NCI-H1930 (cell line): ENCODE measurements at regions not wholly inside any gene's neighbourhood (a gene's known extent, or its start where the extent isn't known, plus 50 kb on each side); places are given as distances from the start of the nearest gene placed in this dataset.
"Not testable (repeated sequence)": the region's sequence is repeated elsewhere in the genome, so short reads cannot be mapped to it uniquely, and the experiment has no call there.

Experiments used
- DNase-seq, 2 experiments: peaks; one replicate each; lab custom pipeline; 2025; lab: John Stamatoyannopoulos, UW

DNA sequence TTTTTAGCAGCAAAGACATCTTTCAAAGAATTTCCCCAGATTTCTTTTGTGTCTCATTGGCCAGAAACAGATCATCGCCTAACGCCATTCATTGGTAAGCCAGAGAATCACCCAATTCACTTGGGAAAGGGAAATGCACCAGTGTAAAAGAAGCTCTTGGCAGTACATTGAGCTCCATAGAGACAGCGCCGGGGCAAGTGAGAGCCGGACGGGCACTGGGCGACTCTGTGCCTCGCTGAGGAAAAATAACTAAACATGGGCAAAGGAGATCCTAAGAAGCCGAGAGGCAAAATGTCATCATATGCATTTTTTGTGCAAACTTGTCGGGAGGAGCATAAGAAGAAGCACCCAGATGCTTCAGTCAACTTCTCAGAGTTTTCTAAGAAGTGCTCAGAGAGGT lies 630.6 kb upstream of the ZNF385D start:
- not testable (repeated sequence) for DNase-seq

DNA sequence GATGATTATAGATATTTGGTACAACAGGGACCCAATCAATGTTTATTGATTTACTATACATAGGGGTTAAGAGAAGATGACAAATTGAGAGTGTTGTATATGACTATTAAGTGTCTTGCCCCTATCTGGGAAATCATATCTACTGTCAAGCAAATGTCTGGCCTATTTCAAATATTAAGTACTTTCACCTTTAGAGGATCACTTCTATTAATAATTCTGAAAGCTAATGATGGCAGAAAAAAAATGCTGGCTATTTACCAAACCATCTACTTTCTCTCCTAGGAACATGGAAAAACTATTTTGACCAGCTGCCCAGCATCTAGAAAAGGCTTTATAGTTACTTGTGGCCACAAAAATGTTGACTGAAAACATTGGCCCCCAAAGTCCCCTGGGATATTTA lies 632.3 kb upstream of the ZNF385D start:
- no peak for DNase-seq

DNA sequence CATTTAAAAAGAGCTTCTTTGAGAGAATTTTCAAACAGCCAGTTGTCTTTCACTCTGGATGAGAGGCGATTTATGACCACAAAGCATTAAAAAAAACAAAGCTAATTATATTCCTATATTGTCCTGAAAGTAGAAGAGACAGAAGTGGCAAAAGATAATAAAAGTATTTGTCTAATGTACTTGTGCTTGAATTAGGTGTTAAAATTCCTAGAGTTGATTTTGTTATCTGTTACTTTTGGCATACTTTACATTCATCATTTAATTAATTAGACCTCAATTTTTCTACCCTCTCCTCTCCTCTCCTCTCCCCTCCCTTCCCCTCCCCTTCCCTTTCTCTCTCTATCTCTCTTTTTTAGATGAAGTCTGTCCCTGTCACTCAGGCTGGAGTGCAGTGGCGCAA lies 635.1 kb upstream of the ZNF385D start:
- DNase-seq = no peak

DNA sequence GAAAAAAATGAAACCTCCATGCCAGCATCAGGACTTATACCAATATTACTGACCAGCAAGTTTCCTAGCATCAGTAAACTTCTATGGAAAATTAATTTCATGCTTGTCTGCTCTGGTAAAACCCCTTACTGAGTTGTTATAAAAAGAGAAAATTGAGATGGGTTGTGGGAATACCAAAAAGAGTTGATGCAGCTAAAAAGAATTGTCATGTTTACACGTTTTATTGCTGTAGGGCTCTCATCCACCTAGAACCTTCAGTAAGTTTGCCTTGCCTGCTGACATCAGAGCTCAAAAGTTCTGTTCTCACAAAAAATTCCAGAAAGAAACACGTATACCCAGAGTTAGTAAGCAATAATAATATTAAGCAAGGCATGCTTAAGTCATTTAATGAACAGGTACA lies 641.3 kb upstream of the ZNF385D start:
- no peak for DNase-seq

DNA sequence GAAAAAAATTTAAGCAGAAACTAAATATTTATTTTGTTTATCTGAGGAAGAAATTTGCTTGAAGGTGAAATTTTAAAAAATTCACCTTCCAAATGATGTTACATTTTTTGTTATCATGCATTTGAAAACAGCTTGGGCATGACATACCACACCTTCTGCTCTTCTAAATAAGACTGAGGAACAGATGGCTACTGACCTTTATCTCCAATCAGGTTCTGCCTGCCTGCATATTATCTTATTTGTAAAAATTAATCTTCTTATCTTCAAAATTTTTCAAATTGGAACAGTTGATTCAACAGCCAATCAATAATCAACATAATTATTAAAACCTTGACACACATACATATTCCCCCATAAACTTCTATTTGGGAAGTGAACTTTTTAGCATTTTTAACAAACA lies 641.8 kb upstream of the ZNF385D start:
- DNase-seq = no peak

DNA sequence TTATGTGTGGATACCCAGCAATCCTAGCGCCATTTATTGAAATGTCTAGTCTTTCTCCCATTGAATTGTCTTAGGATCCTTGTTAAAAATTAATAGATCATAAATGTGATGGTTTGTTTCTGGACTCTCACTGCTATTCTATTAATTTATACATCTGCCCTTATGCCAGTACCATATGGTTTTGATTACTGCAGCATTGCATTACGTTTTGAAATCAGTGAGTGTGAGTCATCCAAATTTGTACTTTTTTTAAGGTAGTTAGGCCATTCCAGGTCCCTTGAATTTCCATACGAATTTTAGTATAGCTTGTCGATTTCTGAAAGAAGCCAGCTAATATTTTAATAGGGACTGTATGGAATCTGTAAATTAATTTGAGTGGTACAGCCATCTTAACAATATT lies 648.6 kb upstream of the ZNF385D start:
- DNase-seq = no peak

DNA sequence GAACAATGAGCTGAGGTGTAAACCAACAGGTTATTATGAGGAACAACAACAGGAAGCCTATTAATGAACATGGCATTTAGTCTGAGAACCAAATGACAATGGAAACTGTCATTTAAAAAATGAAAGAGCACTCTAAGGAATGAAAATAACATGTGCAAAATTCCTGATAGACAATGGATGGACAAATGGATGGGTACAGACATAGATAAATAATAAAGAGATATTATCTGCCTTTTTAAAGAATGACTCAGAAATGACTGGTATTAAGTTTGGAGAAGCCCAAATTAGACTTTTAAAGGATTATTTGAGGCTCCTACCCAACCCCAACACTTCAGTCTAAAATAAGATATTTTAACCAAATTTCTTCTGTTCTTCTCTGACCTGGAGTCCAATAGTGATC lies 650.5 kb upstream of the ZNF385D start:
- DNase-seq = no peak

DNA sequence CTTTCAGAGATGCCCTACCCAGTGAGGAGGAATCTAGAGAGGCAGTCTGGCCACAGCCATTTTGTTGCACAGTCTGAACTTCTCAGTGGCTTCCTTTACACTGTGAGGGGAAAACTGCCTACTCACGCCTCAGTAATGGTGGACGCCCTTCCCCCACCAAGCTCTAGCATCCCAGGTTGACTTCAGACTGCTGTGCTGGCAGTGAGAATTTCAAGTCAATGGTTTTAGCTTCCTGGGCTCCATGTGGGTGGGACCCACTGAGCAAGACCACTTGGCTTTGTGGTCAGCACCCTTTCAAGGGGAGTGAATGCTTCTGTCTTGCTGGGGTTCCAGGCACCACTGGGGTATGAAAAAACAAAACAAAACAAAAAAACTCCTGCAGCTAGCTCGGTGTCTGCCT lies 663.2 kb upstream of the ZNF385D start:
- no peak for DNase-seq

DNA sequence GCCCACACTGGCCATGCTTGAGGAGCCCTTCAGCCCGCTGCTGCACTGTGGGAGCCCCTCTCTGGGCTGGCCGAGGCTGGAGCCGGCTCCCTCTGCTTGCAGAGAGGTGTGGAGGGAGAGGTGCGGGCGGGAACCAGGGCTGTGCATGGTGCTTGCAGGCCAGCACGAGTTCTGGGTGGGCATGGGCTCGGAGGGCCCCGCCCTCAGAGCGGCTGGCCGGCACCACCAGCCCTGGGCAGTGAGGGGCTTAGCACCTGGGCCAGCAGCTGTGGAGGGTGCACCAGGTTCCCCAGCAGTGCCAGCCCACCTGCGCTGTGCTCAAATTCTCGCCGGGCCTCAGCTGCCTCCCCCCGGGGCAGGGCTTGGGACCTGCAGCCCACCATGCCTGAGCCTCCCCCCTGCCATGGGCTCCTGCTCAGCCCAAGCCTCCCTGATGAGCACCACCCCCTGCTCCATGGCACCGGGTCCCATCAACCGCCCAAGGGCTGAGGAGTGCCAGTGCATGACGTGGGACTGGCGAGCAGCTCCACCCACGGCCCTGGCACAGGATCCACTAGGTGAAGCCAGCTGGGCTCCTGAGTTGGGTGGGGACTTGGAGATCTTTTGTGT lies 665.9 kb upstream of the ZNF385D start:
- not testable (repeated sequence) for DNase-seq

DNA sequence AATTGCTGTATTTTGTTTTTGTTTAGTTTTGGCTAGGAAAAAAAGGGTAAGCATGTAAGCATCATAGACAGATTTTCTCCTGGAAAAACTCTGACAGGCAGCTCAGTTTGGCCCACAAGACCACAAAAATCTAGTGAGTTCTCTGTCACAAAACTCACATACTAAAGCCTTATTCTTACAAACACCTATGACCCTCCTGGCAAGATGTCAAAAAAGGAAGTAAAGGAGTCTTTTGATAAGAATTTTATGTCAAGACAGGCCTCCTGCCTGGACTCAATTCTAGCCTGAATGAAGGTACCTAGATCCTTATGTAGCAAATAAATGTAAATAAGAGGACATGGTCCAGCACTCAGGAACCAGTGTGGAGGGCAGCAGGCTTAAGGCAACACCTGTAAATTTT lies 668.3 kb upstream of the ZNF385D start:
- DNase-seq = no peak

DNA sequence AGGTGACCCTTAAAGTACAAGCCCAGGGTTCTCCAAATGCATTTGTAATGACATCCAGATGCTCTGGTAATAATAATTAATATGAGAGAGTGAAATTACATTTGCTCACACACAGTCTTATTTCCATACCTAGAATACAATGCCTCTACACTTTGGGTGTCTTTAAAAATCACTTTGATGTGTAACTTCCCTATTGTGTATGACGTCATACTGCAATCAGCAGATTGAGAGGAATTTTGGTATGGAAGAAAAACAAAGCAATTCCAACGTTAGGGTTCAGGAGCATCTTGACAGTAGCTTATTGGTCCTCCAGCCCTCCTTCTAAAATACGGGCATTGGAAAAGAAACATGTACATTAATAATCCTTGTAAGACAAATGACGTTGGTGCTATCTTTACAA lies 670.6 kb upstream of the ZNF385D start:
- no peak for DNase-seq

DNA sequence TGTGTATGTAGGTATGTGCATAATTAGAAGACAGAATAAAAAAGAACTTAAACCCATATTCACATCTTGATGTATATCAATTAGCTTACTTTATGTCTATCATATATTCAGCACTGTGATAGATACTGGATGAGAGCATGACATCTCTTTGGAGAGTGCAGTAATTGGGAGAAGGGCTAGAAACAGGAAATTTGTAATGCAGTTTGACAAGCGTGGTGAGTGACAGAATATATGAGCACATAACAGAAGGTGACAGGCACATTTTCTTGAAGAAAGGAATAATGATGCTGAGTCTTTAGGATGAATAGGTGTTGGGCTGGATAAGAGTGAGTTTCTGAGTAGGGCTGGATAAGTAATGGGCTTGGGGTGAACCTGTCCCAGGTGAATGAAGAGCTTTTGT lies 680.3 kb upstream of the ZNF385D start:
- no peak for DNase-seq

DNA sequence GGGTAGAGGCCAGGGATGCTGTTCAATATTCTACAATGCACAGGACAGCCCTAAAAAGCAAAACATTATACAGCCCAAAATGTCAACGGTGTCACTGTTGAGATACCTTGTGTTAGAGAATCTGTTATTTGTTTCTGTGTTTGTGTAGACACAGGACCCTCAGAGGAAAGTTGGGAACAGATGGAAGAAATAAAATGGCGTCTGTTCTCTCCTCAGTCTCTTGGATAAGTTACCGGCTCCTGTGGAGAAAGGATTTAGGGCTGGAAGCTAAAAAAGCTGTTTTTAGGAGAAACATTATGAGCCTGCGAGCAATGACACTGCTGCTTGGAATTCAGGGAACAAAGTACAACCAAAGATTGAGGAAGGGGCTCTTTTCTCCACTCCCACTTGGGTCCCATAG lies 688.6 kb upstream of the ZNF385D start:
- no peak for DNase-seq

DNA sequence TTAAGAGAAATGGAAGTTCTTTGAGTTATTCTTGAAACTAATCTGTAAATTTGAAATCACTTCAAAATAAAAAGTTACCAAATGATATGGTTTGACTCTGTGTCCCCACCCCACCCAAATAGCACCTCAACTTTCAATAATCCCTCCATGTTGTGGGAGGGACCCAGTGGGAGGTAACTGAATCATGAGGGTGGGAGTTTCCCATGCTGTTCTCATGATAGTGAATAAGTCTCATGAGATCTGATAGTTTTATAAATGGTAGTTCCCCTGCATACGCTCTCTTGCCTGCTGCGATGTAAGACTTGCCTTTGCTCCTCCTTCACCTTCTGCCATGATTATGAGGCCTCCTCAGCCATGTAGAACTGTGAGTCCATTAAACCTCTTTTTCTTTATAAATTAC lies 690.7 kb upstream of the ZNF385D start:
- DNase-seq = no peak

DNA sequence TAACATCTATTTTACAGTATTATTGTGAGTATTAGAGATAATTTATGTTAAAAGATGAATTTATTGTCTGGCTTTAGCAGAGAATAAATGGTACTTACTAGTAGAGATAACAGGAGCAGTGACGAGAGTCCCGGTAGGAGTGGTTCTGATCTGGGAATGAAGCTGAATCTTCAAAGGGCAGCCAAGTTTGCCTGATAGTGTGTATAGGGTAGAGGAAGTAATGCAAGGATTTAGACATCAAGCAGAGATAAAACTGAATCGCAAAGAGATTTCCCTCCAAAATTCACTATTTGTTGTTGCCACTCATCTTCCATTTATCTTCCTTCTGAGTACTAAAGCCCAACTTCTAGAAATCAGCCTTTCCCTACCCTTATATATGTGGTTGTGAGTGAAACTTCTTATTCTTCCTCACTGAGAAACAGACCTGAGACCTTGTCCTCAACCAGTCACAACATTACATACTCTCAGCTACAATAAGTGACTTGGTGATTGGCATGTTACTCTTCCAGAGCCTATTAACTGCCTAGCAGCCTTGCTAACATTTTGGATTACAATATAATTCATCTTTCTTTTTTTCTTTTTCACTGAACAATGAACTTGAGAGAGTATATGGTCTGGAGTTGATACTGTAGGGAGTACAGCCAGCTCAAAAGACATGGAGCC lies 692.7 kb upstream of the ZNF385D start:
- DNase-seq = no peak

DNA sequence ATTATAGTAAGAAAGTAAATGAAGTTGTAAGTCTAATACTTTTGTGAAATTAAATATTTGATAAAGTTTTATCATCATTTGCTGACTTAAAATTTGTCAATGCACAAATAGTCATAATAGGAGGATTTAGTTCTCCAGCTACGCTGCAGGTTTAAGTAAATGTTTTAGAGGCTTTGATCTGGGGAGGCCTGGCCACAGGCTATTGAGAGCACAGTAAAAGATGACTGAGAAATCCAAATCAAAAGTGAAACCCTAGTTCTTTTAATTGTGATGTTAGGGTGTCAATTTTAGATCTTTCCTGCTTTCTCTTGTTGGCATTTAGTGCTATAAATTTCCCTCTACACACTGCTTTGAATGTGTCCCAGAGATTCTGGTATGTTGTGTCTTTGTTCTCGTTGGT lies 694.3 kb upstream of the ZNF385D start:
- not testable (repeated sequence) for DNase-seq

DNA sequence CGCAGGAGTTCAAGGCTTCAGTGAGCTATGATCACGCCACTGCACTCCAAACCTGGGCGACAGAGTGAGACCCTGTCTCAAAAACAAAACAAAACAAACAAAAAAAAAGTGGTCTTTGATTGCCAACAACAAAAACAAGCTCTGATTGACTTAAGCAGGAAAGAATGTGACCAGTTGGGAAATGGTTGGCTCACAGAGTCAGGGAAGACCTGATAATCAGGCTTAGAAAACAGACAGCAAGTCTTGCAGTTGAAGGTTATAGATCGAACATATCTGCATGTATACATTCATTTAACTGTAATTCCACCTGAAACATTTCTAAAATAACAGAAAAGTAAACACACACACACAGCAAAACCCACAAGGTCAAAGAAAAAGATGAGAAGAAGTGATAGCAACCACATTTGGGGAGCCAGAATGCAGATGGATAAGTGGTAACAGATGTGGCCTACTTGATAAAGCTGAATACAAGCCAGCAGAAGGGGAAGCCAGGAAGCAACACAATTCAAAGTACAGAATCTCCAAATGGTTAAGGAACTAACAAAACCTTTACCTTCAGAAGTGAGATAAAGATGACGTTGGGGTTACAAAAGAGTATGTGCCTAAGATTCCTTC lies 699.9 kb upstream of the ZNF385D start:
- no peak for DNase-seq

DNA sequence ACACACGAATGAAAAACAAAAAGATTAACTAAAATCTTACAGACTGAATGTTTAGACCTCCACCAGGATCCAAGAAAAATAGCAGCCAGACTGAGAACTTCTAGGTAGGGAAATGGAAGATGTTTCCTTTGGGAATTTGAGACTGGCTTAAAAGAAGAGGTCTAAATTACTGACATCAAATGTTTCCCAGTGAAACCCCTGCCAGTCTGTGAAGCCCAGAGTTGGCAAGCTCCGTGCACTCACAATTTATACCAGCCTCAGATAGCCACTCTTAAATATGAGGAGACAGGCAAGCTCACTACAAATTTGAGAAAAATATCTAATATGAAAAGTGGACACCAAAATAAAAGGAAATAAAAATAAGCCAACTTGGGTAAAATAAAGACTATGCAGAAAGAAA lies 700.5 kb upstream of the ZNF385D start:
- DNase-seq = no peak

DNA sequence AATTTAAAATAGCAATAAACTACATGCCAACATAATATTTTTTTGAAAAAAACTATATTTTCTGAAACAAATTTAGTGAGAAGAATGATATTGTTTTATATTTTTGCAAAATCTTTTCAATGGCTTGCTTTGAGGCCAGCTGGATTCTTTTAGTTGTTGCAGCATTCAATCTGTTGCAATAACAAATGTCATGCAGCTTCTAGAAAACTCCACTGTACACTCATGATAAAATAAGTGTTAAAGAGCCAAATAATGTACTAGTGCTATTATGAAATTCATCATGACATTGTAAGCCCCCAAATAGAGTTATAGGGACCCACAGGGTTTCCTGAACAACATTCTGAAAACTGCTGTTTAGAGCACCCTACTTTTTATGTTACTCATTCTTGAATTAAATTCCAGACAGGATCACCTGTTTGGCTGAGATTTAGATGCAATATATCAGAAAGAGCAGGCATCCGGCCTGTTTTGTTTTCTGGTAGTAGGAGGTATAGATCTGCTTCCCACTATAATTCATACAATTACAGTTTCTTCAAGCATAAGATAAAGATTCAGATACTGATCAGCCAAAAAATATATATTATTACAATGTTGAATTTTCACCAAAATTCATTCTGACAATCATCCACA lies 703.0 kb upstream of the ZNF385D start:
- DNase-seq = no peak

DNA sequence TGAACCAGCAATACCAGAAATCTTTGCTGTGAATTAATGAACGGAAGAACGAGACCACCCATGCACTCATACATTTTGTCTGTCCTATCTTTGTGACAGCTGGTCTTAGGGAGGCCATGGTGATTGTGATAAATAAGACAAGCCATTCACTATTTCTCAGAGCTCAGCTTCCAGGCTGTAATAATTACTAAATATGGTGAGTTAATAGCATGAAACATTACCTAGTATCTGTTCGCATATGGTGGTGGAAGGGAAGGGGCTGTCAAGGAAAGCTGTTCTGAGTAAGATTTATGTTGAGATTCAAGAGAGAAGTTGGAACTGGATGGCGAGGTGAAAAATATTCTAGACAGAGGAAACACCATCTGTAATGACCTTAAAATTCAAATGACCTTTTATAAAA lies 719.0 kb upstream of the ZNF385D start:
- no peak for DNase-seq

DNA sequence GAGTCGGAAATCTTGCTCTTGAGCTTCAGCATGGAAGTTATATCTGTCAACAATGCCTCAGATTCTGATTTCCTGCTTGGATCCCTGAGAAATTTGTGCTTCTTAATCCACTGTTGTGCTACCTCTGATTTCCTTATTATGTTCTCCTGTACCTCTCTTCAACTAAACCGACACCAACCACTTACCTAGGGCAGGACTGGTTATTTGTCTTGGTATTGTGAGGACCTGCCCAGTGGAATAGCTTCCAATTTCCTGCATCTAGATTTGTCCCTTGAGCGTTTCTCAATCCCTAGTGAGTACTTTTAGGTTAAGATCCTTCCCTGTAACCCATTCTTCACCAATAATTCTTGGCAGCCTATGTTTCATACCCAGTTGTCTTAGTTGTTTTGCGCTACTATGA lies 720.5 kb upstream of the ZNF385D start:
- no peak for DNase-seq

DNA sequence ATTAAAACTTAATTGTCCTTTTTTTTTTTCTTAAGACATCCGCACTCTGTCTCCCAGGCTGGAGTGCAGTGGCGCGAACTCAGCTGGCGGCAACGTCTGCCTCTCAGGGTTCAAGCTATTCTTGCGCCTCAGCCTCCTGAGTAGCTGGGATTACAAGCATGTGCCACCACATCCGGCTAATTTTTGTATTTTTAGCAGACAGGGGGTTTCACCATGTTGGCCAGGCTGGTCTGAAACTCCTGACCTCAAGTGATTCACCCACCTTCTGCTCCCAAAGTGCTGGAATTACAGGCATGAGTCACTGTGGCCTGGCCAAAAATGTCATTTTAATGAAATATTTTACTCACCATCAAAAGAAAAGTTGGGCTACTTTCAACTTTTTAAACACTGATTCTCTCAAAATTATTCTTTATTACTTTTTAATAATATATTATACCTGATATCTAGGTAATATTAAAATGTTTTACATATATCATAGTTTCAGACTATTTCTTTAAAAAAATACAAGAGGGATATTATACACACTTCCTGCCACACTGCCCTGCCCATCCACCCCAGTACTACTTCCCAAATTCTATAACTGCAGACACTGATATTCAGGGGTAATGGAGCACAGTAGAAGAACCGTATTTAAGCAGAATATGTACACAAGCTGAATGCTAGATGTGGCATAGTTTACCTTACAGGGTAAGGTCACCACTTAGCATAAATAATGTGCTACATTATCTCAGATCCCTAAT lies 723.9 kb upstream of the ZNF385D start:
- no peak for DNase-seq
